ENCODE measurements at regions not wholly inside any gene's neighbourhood (a gene's known extent, or its start where the extent isn't known, plus 50 kb on each side); places are given as distances from the start of the nearest gene placed in this dataset.

- Histone ChIP-seq H2BK20ac (ENCODE audit: low read depth, low read length) (no peak overlapping the region), H3K4me3 (ENCODE audit: insufficient read depth, low read depth, low read length) (no peak overlapping the region), H3K4me2 (ENCODE audit: low read depth, low read length) (no peak overlapping the region), H3K4ac (ENCODE audit: low read depth, low read length) (no peak overlapping the region), H3K14ac (replicated peaks; ENCODE audit: low read depth, low read length) (no peak overlapping the region), H3K9me3 (ENCODE audit: control insufficient read depth, insufficient read depth, low read length) (no peaks in the 10 kb centered on the region), H3K56ac (ENCODE audit: extremely low read depth, insufficient read depth, low read length) (no peak overlapping the region), H3K27ac (ENCODE audit: insufficient read depth, low read length) (no peak overlapping the region), H4K20me1 (ENCODE audit: insufficient read depth, low read length) (no peaks in the 10 kb centered on the region), H4K5ac (ENCODE audit: low read depth, low read length) (no peak overlapping the region), H2AK9ac (replicated peaks; ENCODE audit: low read depth, low read length, poor library complexity) (no peak overlapping the region), H3K23ac (ENCODE audit: low read depth, low read length) (no peak overlapping the region), H2AK5ac (ENCODE audit: low read depth, low read length) (no peak overlapping the region), H3K36me3 (ENCODE audit: control insufficient read depth, insufficient read depth, low read length) (no peaks in the 10 kb centered on the region), H3K79me1 (ENCODE audit: low read depth in 1 of 2, low read length in 2 of 2) (no peaks in the 10 kb centered on the region), H3K9me1 (ENCODE audit: insufficient read depth, low read length) (no peaks in the 10 kb centered on the region), H2BK120ac (ENCODE audit: low read depth, low read length) (no peak overlapping the region), H4K8ac (ENCODE audit: low read depth in 2 of 2, low read length in 2 of 2) (no peak overlapping the region), H3K9ac (ENCODE audit: low read depth, low read length) (no peak overlapping the region), H2BK15ac (ENCODE audit: low read depth, low read length) (no peak overlapping the region), H3K18ac (ENCODE audit: low read depth, low read length) (no peak overlapping the region), H4K91ac (ENCODE audit: insufficient read depth, low read depth, low read length) (no peak overlapping the region), H3K4me1 (ENCODE audit: control insufficient read depth, insufficient read depth, low read length) (no peaks in the 10 kb centered on the region), H2AFZ (replicated peaks; ENCODE audit: low read length, poor library complexity) (no peak overlapping the region), H2BK5ac (ENCODE audit: low read depth, low read length, poor library complexity, severe bottlenecking) (no peak overlapping the region), H3K27me3 (ENCODE audit: control insufficient read depth, insufficient read depth, low read length) (no peaks in the 10 kb centered on the region)
- in situ Hi-C loops (cut with MboI; ENCODE audit: low sequenced_read_pairs) = no loop called here
- ChIA-PET POLR2A (ENCODE audit: unreplicated experiment) (no interaction called here), CTCF (interaction anchor here (1.0 to 2.1 kb wide), 2 partner anchors 11 to 481 kb away, joined by 3 to 7 read pairs; no protein-coding TSS in a partner anchor)
- no CpG with 5 or more reads among the region's 4 CpGs for WGBS, 2 experiments (ENCODE audit: extremely low coverage in 2 of 2, insufficient read length in 1 of 2)
- ATAC-seq (ENCODE audit: low read depth) = peak; percentile 54; the same call in 1 of the 2 replicates
- TF ChIP-seq MAZ (IDR thresholded peaks at IDR 0.05; ENCODE audit: borderline replicate concordance, low read depth, low read length) (no peak), CTCF (conservative IDR thresholded peaks at IDR 0.05; ENCODE audit: low read depth, low read length) (peak; percentile 54), RAD21 (IDR thresholded peaks at IDR 0.05; ENCODE audit: low read length) (peak; percentile 64), POLR2A (IDR thresholded peaks at IDR 0.05; ENCODE audit: low read depth, low read length) (no peak), SMC3 (IDR thresholded peaks at IDR 0.05; ENCODE audit: low read depth, low read length) (peak; percentile 39; the same call in 1 of the 2 replicates), BHLHE40 (IDR thresholded peaks at IDR 0.05; ENCODE audit: low read depth, low read length) (no peak), CHD1 (IDR thresholded peaks at IDR 0.05; ENCODE audit: low read depth, low read length) (no peak)
- intact Hi-C loops (cut with micrococcal nuclease) = loop anchor here (1.0 to 2.0 kb wide), 2 partner anchors 532 to 686 kb away; no protein-coding TSS in a partner anchor
- dilution Hi-C loops (cut with HindIII; ENCODE audit: low sequenced_read_pairs, unreplicated experiment) = no loop called here
- no TSS peak for BruUV-seq (replicated peaks)
- DNase-seq = peak; percentile 9
Observed at GRCh38 chr2:163878718-163879117, 142.9 kb upstream of the FIGN start.

Data from IMR-90 (cell line).